Mesendoderm (in vitro differentiated cells): ENCODE measurements at regions not wholly inside any gene's neighbourhood (a gene's known extent, or its start where the extent isn't known, plus 50 kb on each side); places are given as distances from the start of the nearest gene placed in this dataset.
"Not testable (repeated sequence)": the region's sequence is repeated elsewhere in the genome, so short reads cannot be mapped to it uniquely, and the experiment has no call there.

Experiments used
- DNase-seq: peaks from one replicate; pipeline ENCODE4 v3.0.0; 2013
- H2AK5ac ChIP-seq: 2 replicates; pipeline ENCODE4 v1.6.1; 2013; ENCODE audit warnings: low read length, inconsistent platforms
- H2BK120ac ChIP-seq: 2 replicates; pipeline ENCODE4 v1.6.1; 2013; ENCODE audit warnings: low read depth, mild to moderate bottlenecking, low read length, moderate library complexity, mixed read lengths
- H2BK15ac ChIP-seq: replicated peaks from 2 replicates; pipeline ENCODE4 v1.6.1; 2013; ENCODE audit warnings: low read depth, mild to moderate bottlenecking, moderate library complexity
- H2BK5ac ChIP-seq: 2 replicates; pipeline ENCODE4 v1.6.1; 2013; ENCODE audit warnings: low read length, inconsistent platforms
- H3K18ac ChIP-seq: 2 replicates; pipeline ENCODE4 v1.6.1; 2013; ENCODE audit warnings: mild to moderate bottlenecking, low read length, mixed read lengths
- H3K23ac ChIP-seq: one replicate; pipeline ENCODE4 v1.6.1; 2013; ENCODE audit warnings: low read length
- H3K27ac ChIP-seq: 2 replicates; pipeline ENCODE4 v1.5.1; 2013; ENCODE audit warnings: low read depth, mild to moderate bottlenecking, inconsistent platforms, low read length, moderate library complexity
- H3K27me3 ChIP-seq: 2 replicates; pipeline ENCODE4 v1.6.1; 2013; ENCODE audit warnings: low read length, control low read depth, mild to moderate bottlenecking, inconsistent platforms; ENCODE audit not compliant: insufficient read depth, poor library complexity
- H3K36me3 ChIP-seq: 2 replicates; pipeline ENCODE4 v1.6.1; 2013; ENCODE audit warnings: low read length, inconsistent platforms; ENCODE audit not compliant: control insufficient read depth, insufficient read depth
- H3K4ac ChIP-seq: one replicate; pipeline ENCODE4 v1.6.1; 2013; ENCODE audit warnings: low read depth, mild to moderate bottlenecking, low read length, moderate library complexity
- H3K4me1 ChIP-seq: 2 replicates; pipeline ENCODE4 v1.6.1; 2013; ENCODE audit warnings: low read depth, low read length, inconsistent platforms; ENCODE audit not compliant: control insufficient read depth
- H3K4me2 ChIP-seq: 2 replicates; pipeline ENCODE4 v1.6.1; 2013; ENCODE audit warnings: low read length
- H3K4me3 ChIP-seq: 2 replicates; pipeline ENCODE4 v1.5.1; 2013; ENCODE audit warnings: mild to moderate bottlenecking, low read length
- H3K56ac ChIP-seq: one replicate; pipeline ENCODE4 v1.6.1; 2013; ENCODE audit warnings: low read length
- H3K79me1 ChIP-seq: 2 replicates; pipeline ENCODE4 v1.6.1; 2013; ENCODE audit warnings: low read length, inconsistent platforms
- H3K79me2 ChIP-seq: 2 replicates; pipeline ENCODE4 v1.6.1; 2013; ENCODE audit warnings: mild to moderate bottlenecking, low read length; ENCODE audit not compliant: control insufficient read depth, insufficient read depth
- H3K9ac ChIP-seq: 2 replicates; pipeline ENCODE4 v1.6.1; 2013; ENCODE audit warnings: low read length, inconsistent platforms
- H4K5ac ChIP-seq: one replicate; pipeline ENCODE4 v1.6.1; 2013; ENCODE audit warnings: low read length
- H4K8ac ChIP-seq: one replicate; pipeline ENCODE4 v1.6.1; 2013; ENCODE audit warnings: low read depth, mild to moderate bottlenecking, control low read depth, low read length, moderate library complexity
- WGBS: extraction: QIAGEN DNeasy Blood & Tissue Kit; methylation state at CpG from one replicate; pipeline ENCODE4 v1.1.7; 2013; ENCODE audit warnings: low lambda C conversion rate, missing lambda C conversion rate; ENCODE audit not compliant: insufficient coverage; ENCODE audit errors: extremely low coverage; 5-methylcytosine and 5-hydroxymethylcytosine counted together

- Histone ChIP-seq H2AK5ac (no peak overlapping the region), H4K8ac (no peak overlapping the region), H3K27ac (no peak overlapping the region), H2BK15ac (no peak overlapping the region), H3K4me1 (no peaks in the 10 kb centered on the region), H3K79me2 (no peaks in the 10 kb centered on the region), H2BK5ac (no peak overlapping the region), H3K23ac (no peak overlapping the region), H4K5ac (no peak overlapping the region), H3K4ac (no peak overlapping the region), H3K36me3 (no peaks in the 10 kb centered on the region), H2BK120ac (no peak overlapping the region), H3K4me3 (no peak overlapping the region), H3K9ac (no peak overlapping the region), H3K4me2 (no peak overlapping the region), H3K56ac (no peak overlapping the region), H3K18ac (no peak overlapping the region), H3K79me1 (no peaks in the 10 kb centered on the region), H3K27me3 (no peaks in the 10 kb centered on the region)
- no peak for DNase-seq
- no CpG with 5 or more reads among the region's 1 CpG for WGBS
Observed at GRCh38 chr11:87560352-87560751, 522.6 kb downstream of the TMEM135 start.

DNA sequence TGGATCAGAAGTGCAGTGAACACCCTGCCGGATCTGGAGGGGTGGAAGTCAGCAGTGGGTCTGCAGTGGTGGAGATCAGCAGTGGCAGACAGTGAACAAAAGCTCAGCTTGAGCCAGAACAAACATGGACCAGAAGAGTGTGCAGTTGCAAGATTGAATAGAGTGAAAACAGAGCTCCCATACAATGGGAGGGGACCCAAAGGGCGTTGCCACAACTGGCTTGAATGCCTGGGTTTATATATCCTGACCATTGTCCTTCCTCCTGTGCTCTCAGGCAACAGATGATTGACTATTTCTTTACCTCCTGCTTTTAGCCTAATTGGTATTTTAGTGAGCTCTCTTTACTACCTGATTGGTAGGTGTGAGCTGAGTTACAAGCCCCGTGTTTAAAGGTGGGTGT lies 522.1 kb downstream of the TMEM135 start:
- not testable (repeated sequence) for H2BK120ac ChIP-seq, H3K4me3 ChIP-seq, H3K36me3 ChIP-seq, H3K27me3 ChIP-seq, H3K56ac ChIP-seq, H2BK5ac ChIP-seq, H2BK15ac ChIP-seq, H3K79me1 ChIP-seq, H3K18ac ChIP-seq, H2AK5ac ChIP-seq, H4K5ac ChIP-seq, H3K4ac ChIP-seq, DNase-seq, H3K9ac ChIP-seq, H3K4me2 ChIP-seq, H4K8ac ChIP-seq, H3K27ac ChIP-seq, H3K79me2 ChIP-seq, H3K4me1 ChIP-seq, H3K23ac ChIP-seq
- no CpG with 5 or more reads among the region's 3 CpGs for WGBS

GRCh38 chr11:87555101-87555500 lies 517.4 kb downstream of the TMEM135 start:
- Histone ChIP-seq H3K79me2 (no peaks in the 10 kb centered on the region), H3K4me1 (no peaks in the 10 kb centered on the region), H3K4me3 (no peak overlapping the region), H3K4ac (no peak overlapping the region), H3K18ac (no peak overlapping the region), H3K36me3 (no peaks in the 10 kb centered on the region), H2AK5ac (no peak overlapping the region), H3K27me3 (no peaks in the 10 kb centered on the region), H3K79me1 (no peaks in the 10 kb centered on the region), H3K56ac (no peak overlapping the region), H2BK15ac (no peak overlapping the region), H2BK5ac (no peak overlapping the region), H4K8ac (no peak overlapping the region), H3K9ac (no peak overlapping the region), H3K4me2 (no peak overlapping the region), H4K5ac (no peak overlapping the region), H2BK120ac (no peak overlapping the region), H3K23ac (no peak overlapping the region), H3K27ac (no peak overlapping the region)
- no peak for DNase-seq
- no CpG with 5 or more reads among the region's 2 CpGs for WGBS

GRCh38 chr11:87548797-87549196 lies 511.1 kb downstream of the TMEM135 start:
- H2AK5ac ChIP-seq: no peak overlapping the region
- no peak overlapping the region for H4K5ac ChIP-seq
- no peak for DNase-seq
- H3K36me3 ChIP-seq: no peaks in the 10 kb centered on the region
- WGBS: no CpG with 5 or more reads among the region's 3 CpGs
- H3K56ac ChIP-seq: no peak overlapping the region
- H3K18ac ChIP-seq: no peak overlapping the region
- H3K4me1 ChIP-seq: no peaks in the 10 kb centered on the region
- no peak overlapping the region for H4K8ac ChIP-seq
- H3K4ac ChIP-seq: no peak overlapping the region
- no peak overlapping the region for H3K23ac ChIP-seq
- no peak overlapping the region for H2BK15ac ChIP-seq
- no peaks in the 10 kb centered on the region for H3K79me2 ChIP-seq
- H3K27me3 ChIP-seq: no peaks in the 10 kb centered on the region
- H3K27ac ChIP-seq: no peak overlapping the region
- no peak overlapping the region for H2BK5ac ChIP-seq
- H3K79me1 ChIP-seq: no peaks in the 10 kb centered on the region
- H3K4me2 ChIP-seq: no peak overlapping the region
- H3K9ac ChIP-seq: no peak overlapping the region
- H3K4me3 ChIP-seq: no peak overlapping the region
- no peak overlapping the region for H2BK120ac ChIP-seq

DNA sequence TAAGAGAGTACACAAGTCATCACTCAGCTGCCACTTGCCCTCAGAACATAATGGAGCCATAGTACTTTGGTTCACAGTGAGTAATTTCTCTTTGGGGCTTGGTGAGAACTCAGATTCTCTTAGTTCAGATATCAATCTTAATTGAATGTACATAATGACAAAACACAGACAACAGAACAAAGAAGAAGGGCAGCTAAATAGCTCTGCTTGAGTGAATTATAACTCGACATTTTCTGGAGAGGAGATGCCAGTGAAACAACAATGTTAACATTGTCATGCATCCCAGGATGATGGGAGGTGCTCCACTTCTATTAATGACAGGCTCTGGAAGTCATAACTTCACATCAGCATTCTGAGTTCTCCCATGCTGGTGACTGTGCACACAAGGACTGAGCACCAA lies 508.1 kb downstream of the TMEM135 start:
- WGBS: no CpG with 5 or more reads among the region's 1 CpG
- Histone ChIP-seq H3K9ac (no peak overlapping the region), H3K27me3 (no peaks in the 10 kb centered on the region), H4K5ac (no peak overlapping the region), H2BK15ac (no peak overlapping the region), H3K4ac (no peak overlapping the region), H3K27ac (no peak overlapping the region), H3K56ac (no peak overlapping the region), H3K4me3 (no peak overlapping the region), H3K18ac (no peak overlapping the region), H3K4me2 (no peak overlapping the region), H2AK5ac (no peak overlapping the region), H4K8ac (no peak overlapping the region), H3K79me1 (no peaks in the 10 kb centered on the region), H3K79me2 (no peaks in the 10 kb centered on the region), H2BK5ac (no peak overlapping the region), H3K36me3 (no peaks in the 10 kb centered on the region), H3K23ac (no peak overlapping the region), H3K4me1 (no peaks in the 10 kb centered on the region), H2BK120ac (no peak overlapping the region)
- no peak for DNase-seq

DNA sequence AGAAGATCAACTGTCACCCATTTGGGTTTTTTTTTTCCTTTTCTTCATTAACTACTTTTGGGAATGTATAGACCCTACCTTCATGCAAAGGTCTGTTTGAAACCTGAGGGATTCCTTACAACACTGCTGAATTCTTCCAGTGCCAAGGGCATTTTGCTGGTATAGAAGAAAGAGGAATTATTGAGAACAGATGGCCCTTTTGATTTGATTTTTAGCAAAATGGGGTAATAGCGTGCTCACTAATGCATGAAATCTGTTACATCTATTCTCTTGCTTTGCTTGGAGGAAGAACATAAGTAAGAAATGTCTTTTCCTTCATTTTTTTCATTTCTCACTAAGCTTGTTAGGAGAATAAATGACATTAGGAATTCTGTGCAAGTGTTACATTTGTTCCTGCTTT lies 501.9 kb downstream of the TMEM135 start:
- no peak overlapping the region for H3K4me3 ChIP-seq
- H2BK120ac ChIP-seq: no peak overlapping the region
- H2AK5ac ChIP-seq: no peak overlapping the region
- H3K79me2 ChIP-seq: no peaks in the 10 kb centered on the region
- no peaks in the 10 kb centered on the region for H3K27me3 ChIP-seq
- no peak overlapping the region for H3K18ac ChIP-seq
- no peak overlapping the region for H3K56ac ChIP-seq
- no peak overlapping the region for H3K4ac ChIP-seq
- no peak overlapping the region for H2BK5ac ChIP-seq
- no CpG with 5 or more reads among the region's 1 CpG for WGBS
- H3K9ac ChIP-seq: no peak overlapping the region
- no peak overlapping the region for H4K5ac ChIP-seq
- no peak overlapping the region for H3K23ac ChIP-seq
- no peak overlapping the region for H3K27ac ChIP-seq
- H3K36me3 ChIP-seq: no peaks in the 10 kb centered on the region
- no peak overlapping the region for H3K4me2 ChIP-seq
- H3K79me1 ChIP-seq: no peaks in the 10 kb centered on the region
- no peaks in the 10 kb centered on the region for H3K4me1 ChIP-seq
- H2BK15ac ChIP-seq: no peak overlapping the region
- no peak for DNase-seq
- H4K8ac ChIP-seq: no peak overlapping the region
